HG03354 (cell line): ENCODE measurements at regions not wholly inside any gene's neighbourhood (a gene's known extent, or its start where the extent isn't known, plus 50 kb on each side); places are given as distances from the start of the nearest gene placed in this dataset.

Source experiments
- ATAC-seq: cut with Tn5 transposase; IDR thresholded peaks from one replicate; pipeline ENCODE4 v1.9.1; 2021; ENCODE audit warnings: mild to moderate bottlenecking; ENCODE audit not compliant: unreplicated experiment, poor library complexity, severe bottlenecking

GRCh38 chr12:60398547-60398946 lies 802.7 kb downstream of the SLC16A7 start:
- no peak for ATAC-seq

DNA sequence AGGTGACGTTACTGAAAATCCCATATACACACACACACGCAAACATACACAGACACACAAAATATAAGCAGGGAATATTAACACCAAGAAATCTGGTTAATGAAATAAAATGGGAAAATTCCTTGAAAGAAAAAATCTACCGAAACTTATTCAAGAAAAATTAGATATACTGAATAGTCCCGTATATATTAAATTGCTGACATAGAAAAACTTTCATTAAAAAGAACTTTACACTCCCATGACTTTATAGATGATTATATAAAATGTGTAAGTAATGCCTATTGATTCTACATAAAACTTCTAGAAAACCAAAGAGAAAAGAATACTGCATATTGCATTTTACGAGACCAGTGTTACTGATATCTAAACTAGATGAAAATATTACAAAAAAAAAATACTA lies 803.2 kb downstream of the SLC16A7 start:
- no peak for ATAC-seq

DNA sequence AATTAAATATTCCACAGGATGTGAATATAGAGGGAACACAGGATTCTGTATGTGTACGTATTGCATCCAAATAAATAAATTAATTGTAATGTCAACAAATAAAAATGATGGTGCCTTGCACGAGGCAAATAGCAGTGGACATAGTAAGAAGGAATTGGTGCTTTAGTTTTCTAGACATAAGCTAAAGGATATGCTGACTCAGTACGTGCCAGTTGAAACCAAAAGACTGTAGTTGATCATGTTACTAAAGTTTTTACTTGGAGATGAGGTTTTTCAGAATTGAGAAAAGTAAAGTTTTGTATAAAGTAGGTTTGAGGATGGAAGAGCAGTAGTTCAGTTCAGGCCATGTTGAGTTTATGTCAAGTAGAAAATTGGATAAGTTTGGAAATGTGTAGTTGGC lies 807.2 kb downstream of the SLC16A7 start:
- ATAC-seq = no peak

- ATAC-seq = no peak
Measured at GRCh38 chr12:60415351-60415750, 819.5 kb downstream of the SLC16A7 start.

DNA sequence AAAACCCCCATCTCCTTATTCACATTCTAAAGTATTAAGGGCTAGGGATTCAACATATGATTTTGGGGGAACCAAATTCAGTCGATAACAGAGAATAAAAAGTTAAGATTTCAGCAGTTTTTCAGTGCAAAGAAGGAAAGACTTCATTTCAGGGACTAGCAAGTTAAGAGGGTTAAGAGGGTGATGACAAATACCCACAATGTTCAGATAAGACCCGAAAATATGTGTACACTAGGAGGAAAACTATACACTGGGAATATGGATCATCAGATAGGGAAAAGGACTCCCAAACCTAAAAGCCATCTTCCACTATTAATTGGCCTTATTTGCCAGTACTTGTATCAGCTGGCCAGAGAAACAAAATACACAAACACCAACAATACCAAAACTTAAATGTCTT lies 824.2 kb downstream of the SLC16A7 start:
- no peak for ATAC-seq

- no peak for ATAC-seq
Measured at GRCh38 chr12:60421741-60422140, 825.9 kb downstream of the SLC16A7 start.

- ATAC-seq = no peak
Measured at GRCh38 chr12:60437297-60437696, 841.5 kb downstream of the SLC16A7 start.

- no peak for ATAC-seq
Measured at GRCh38 chr12:60441577-60441976, 845.7 kb downstream of the SLC16A7 start.

- no peak for ATAC-seq
Measured at GRCh38 chr12:60451457-60451856, 855.6 kb downstream of the SLC16A7 start.

- ATAC-seq = no peak
Measured at GRCh38 chr12:60465060-60465459, 869.2 kb downstream of the SLC16A7 start.

DNA sequence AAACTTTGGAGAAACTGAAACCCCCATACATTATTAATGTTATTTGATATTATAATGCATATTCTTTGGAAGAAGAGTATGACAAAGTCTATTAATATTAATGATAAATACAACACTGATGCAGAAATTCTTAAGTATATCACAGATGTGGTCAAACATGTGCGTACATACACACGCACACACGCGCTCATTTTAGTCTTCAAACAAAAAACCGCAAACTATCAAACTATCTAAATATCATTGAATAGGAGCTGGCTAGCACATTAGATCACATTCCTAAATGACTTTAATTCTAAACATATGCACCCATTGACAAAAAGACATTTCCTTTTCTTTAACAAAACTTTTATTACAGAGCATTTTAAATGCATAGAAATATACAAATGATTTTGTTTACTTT lies 872.7 kb downstream of the SLC16A7 start:
- ATAC-seq = no peak

- ATAC-seq = no peak
Measured at GRCh38 chr12:60475825-60476224, 880.0 kb downstream of the SLC16A7 start.

GRCh38 chr12:60487284-60487683 lies 891.5 kb downstream of the SLC16A7 start:
- ATAC-seq = no peak

DNA sequence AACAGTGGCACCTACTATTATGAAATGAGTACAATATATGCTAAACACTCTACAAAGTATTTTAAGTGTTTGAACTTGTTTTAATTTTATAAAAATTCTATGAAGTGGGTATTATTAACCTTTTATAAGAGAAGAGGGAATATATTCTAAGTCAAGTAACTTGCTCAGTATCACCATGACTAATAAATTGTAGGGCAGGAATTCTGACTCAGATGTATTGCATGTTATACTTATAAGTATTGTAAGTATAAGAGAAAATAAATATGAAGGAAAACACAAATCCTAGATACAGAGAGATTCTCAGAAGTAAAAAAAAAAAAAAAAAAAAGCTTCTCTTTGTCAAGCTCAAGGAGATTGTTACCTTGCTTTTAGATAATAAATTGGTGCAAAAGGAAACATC lies 893.2 kb downstream of the SLC16A7 start:
- no peak for ATAC-seq

- no peak for ATAC-seq
Measured at GRCh38 chr12:60494244-60494643, 898.4 kb downstream of the SLC16A7 start.

DNA sequence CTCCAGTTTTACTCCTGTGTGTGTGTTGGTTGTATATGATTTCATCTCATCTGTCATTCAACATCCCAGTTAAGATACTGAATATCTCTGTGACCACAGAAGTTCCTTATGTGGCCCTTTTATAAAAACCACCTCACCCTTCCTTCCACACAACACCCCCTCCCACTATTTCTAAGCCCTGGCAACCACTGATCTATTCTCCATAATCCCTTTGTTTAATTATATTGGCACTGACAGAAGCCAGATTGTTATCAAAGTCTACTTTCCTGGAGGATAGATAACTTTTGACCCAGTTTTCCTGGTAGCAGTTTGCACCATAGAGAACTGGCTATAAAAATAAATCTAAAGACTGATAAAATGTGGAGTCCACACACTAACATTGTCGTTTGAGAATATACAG lies 902.8 kb downstream of the SLC16A7 start:
- ATAC-seq = no peak

- no peak for ATAC-seq
Measured at GRCh38 chr12:60501124-60501729, 905.4 kb downstream of the SLC16A7 start.

- ATAC-seq = no peak
Measured at GRCh38 chr12:60522684-60523400, 927.0 kb downstream of the SLC16A7 start.

- no peak for ATAC-seq
Measured at GRCh38 chr12:60529261-60529660, 933.4 kb downstream of the SLC16A7 start.

GRCh38 chr12:60529723-60530122 lies 933.9 kb downstream of the SLC16A7 start:
- ATAC-seq = no peak

DNA sequence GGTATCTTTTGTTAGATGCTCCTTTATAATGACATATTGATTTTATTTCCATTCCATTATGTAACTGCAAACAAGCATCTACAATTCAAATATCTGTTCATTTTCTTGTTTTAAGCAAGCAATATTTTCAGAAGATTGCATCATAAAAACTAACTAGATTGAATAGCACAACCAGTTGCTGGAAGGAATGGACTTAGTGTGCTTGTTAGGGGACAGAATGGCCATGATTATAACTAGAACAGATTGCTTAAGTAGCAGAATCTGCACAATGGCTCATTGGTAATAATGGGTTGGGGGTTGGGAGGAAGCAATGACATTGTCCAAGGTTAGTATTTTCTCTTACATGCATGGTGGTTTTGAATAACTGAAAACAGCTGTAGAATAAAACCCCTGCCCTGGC lies 939.5 kb downstream of the SLC16A7 start:
- no peak for ATAC-seq

DNA sequence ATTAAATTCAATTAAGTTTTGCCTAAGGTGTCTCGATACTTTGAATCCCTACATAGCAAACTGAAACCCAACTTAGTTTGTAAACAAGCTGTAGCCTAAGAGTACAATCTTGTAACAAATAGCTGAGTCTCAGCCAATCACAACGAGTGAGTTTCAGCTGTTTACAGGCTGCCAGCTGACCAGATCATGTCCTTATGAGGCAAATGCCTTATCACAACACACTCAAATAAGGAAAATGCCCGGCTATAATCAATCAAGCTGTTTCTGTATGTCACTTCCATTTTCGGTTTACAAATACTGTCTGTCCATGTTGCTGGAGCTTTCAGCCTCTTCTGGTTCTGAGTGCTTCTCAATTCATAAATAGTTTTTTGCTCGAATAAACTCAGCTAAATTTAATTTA lies 943.8 kb downstream of the SLC16A7 start:
- ATAC-seq = no peak
